Neural progenitor cell (in vitro differentiated cells): ENCODE measurements at regions not wholly inside any gene's neighbourhood (a gene's known extent, or its start where the extent isn't known, plus 50 kb on each side); places are given as distances from the start of the nearest gene placed in this dataset. TPM values are rescaled to one million over a fixed set of nuclear protein-coding genes. Genes with fewer than 3 reads are reported as not detected.

ENCODE experiments used
- DNase-seq: peaks from one replicate; pipeline ENCODE4 v3.0.0-alpha.2; 2016; ENCODE audit warnings: low spot score
- H2AFZ ChIP-seq: fragments of 200-600 bp; sonication (generic); replicated peaks from 2 replicates; pipeline ENCODE4 v1.6.1; 2016; ENCODE audit warnings: antibody characterized with exemption
- H3F3A ChIP-seq: fragments of 200-600 bp; sonication (generic); 2 replicates; pipeline ENCODE4 v1.6.1; 2016; ENCODE audit warnings: antibody characterized with exemption, low read depth
- H3K27ac ChIP-seq: fragments of 200-600 bp; sonication (generic); 2 replicates; pipeline ENCODE4 v1.5.1; 2016; ENCODE audit warnings: mild to moderate bottlenecking
- H3K27me3 ChIP-seq: fragments of 200-600 bp; sonication (generic); 2 replicates; pipeline ENCODE4 v1.6.1; 2016; ENCODE audit warnings: mild to moderate bottlenecking, moderate library complexity
- H3K36me3 ChIP-seq: fragments of 200-600 bp; sonication (generic); 2 replicates; pipeline ENCODE4 v1.5.1; 2016
- H3K4me1 ChIP-seq: fragments of 200-600 bp; sonication (generic); 2 replicates; pipeline ENCODE4 v1.6.1; 2016; ENCODE audit warnings: mixed run types
- H3K4me2 ChIP-seq: fragments of 200-600 bp; sonication (generic); 2 replicates; pipeline ENCODE4 v1.6.1; 2016
- H3K4me3 ChIP-seq: fragments of 200-600 bp; sonication (generic); 2 replicates; pipeline ENCODE4 v1.5.1; 2016
- H3K79me2 ChIP-seq: fragments of 200-600 bp; sonication (generic); 2 replicates; pipeline ENCODE4 v1.6.1; 2016; ENCODE audit warnings: low read depth
- H3K9ac ChIP-seq: fragments of 200-600 bp; sonication (generic); 2 replicates; pipeline ENCODE4 v1.6.1; 2016
- H3K9me3 ChIP-seq: fragments of 200-600 bp; sonication (generic); 2 replicates; pipeline ENCODE4 v1.5.1; 2016; ENCODE audit warnings: low read depth
- H4K20me1 ChIP-seq: fragments of 200-600 bp; sonication (generic); 2 replicates; pipeline ENCODE4 v1.6.1; 2016; ENCODE audit warnings: low read depth
- H3K27ac Mint-ChIP-seq: 3 replicates; pipeline ENCODE4 v1.8.0; 2021; ENCODE audit warnings: mixed read lengths
- H3K27me3 Mint-ChIP-seq: 2 replicates; pipeline ENCODE4 v1.8.0; 2022; ENCODE audit warnings: low read depth, mild to moderate bottlenecking, inconsistent platforms, moderate library complexity, mixed read lengths; ENCODE audit not compliant: insufficient read depth
- H3K36me3 Mint-ChIP-seq: 3 replicates; pipeline ENCODE4 v1.8.0; 2021; ENCODE audit warnings: mixed read lengths
- H3K4me1 Mint-ChIP-seq: 3 replicates; pipeline ENCODE4 v1.8.0; 2021; ENCODE audit warnings: mixed read lengths
- H3K4me3 Mint-ChIP-seq: 3 replicates; pipeline ENCODE4 v1.8.0; 2021; ENCODE audit warnings: mild to moderate bottlenecking, moderate library complexity, mixed read lengths
- H3K9me3 Mint-ChIP-seq: 3 replicates; pipeline ENCODE4 v1.8.0; 2020; ENCODE audit warnings: mixed read lengths
- EZH2 ChIP-seq: fragments of 200-600 bp; sonication (generic); IDR thresholded peaks from 2 replicates; pipeline ENCODE4 v1.6.1; 2017; ENCODE audit warnings: antibody characterized with exemption, mild to moderate bottlenecking, moderate library complexity
- EZH2phosphoT487 ChIP-seq: fragments of 200-600 bp; sonication (generic); IDR thresholded peaks from 2 replicates; pipeline ENCODE4 v1.6.1; 2017; ENCODE audit warnings: antibody characterized with exemption
- small RNA-seq: library from RNA; depleted of rRNA; stranded (forward); fragments of <200 nt; gene quantifications from one replicate; pipeline ENCODE3, GENCODE V24; 2015
- TF ChIP-seq, protein P1 (sequence below): fragments of 200-600 bp; sonication (generic); IDR thresholded peaks from 2 replicates; pipeline ENCODE4 v1.5.1; 2017; ENCODE audit warnings: antibody characterized with exemption, mild to moderate bottlenecking

DNA sequence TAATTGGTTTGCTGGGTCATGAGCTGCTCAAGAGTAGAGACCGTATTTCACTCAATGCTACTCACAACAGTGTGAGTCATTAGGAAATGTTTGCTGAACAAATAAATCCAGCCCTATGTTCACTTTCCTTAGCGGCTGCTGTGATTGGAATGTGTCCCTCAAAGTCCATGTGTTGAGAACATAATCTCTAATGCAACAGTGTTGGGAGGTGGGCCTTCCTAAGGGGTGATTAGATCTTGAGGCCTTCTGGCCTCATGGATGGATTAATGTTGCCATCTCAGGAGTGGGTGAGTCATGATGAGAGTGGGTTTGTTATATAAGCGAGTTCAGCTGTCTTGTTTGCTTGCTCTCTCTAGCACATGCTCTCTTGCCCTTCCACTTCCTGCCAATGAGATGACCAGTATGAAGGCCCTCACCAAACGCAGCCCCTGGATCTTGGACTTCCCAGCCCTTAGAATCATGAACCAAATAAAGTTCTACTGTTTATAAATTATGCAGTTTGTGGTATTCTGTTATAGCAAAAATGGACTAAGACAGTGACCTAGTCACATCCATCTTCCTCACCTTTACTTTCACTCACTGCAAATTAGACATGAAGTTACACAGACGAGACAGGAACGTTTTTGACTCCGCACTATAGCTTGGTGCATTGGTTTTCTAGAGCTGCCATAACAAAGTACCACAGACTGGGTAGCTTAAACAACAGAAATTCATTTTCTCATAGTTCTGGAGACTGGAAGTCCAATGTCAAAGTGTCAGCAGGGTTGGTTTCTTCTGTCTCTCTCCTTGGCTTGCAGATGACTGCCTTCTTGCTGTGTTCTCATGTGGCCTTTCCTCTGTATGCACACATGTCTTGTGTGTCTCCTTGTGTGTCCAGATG lies 50.9 kb upstream of the FAM169A start:
- Mint-ChIP-seq H3K4me1 (peaks cover 2% of the 10 kb centered on the region), H3K27ac (no peak overlapping the region), H3K9me3 (no peaks in the 10 kb centered on the region), H3K27me3 (peaks cover 2% of the 10 kb centered on the region), H3K4me3 (no peak overlapping the region), H3K36me3 (no peaks in the 10 kb centered on the region)
- no peak overlapping the region for H2AFZ ChIP-seq
- no peaks in the 10 kb centered on the region for H3K79me2 ChIP-seq
- H3K4me1 ChIP-seq, result no peaks in the 10 kb centered on the region
- no peak overlapping the region for H3K9ac ChIP-seq
- H3K36me3 ChIP-seq, result no peaks in the 10 kb centered on the region
- H3F3A ChIP-seq, result no peaks in the 10 kb centered on the region
- H3K27me3 ChIP-seq, result no peaks in the 10 kb centered on the region
- H3K9me3 ChIP-seq, result no peaks in the 10 kb centered on the region
- no peak overlapping the region for H3K4me3 ChIP-seq
- no peak overlapping the region for H3K4me2 ChIP-seq
- DNase-seq, result no peak
- H3K27ac ChIP-seq, result no peak overlapping the region
- no peak for TF ChIP-seq EZH2
- no peak for TF ChIP-seq EZH2phosphoT487
- TF ChIP-seq, protein P1, sequence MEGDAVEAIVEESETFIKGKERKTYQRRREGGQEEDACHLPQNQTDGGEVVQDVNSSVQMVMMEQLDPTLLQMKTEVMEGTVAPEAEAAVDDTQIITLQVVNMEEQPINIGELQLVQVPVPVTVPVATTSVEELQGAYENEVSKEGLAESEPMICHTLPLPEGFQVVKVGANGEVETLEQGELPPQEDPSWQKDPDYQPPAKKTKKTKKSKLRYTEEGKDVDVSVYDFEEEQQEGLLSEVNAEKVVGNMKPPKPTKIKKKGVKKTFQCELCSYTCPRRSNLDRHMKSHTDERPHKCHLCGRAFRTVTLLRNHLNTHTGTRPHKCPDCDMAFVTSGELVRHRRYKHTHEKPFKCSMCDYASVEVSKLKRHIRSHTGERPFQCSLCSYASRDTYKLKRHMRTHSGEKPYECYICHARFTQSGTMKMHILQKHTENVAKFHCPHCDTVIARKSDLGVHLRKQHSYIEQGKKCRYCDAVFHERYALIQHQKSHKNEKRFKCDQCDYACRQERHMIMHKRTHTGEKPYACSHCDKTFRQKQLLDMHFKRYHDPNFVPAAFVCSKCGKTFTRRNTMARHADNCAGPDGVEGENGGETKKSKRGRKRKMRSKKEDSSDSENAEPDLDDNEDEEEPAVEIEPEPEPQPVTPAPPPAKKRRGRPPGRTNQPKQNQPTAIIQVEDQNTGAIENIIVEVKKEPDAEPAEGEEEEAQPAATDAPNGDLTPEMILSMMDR, result no peak
- no peaks in the 10 kb centered on the region for H4K20me1 ChIP-seq

Small RNAs in the stretch of these regions (small RNA-seq; reads per million reads assigned to genes)
- gene AC116337.2, result not detected
